DOHH2 (cell line): ENCODE measurements at regions not wholly inside any gene's neighbourhood (a gene's known extent, or its start where the extent isn't known, plus 50 kb on each side); places are given as distances from the start of the nearest gene placed in this dataset.

ENCODE experiments used
- CTCF ChIP-seq: fragments of 200-600 bp; sonication (generic); IDR thresholded peaks from one replicate; pipeline ENCODE4 v1.5.1; 2014; ENCODE audit warnings: antibody characterized with exemption, mild to moderate bottlenecking, low read depth, low read length; ENCODE audit not compliant: poor library complexity, severe bottlenecking
- EZH2phosphoT487 ChIP-seq: fragments of 200-600 bp; sonication (generic); IDR thresholded peaks from 2 replicates; pipeline ENCODE4 v1.6.1; 2017; ENCODE audit warnings: borderline replicate concordance, mild to moderate bottlenecking, antibody characterized with exemption, low read length, moderate library complexity, mixed read lengths

- TF ChIP-seq EZH2phosphoT487 (no peak), CTCF (no peak)
Measured at GRCh38 chr14:97706819-97707218, 909.6 kb downstream of the VRK1 start.
